Kidney (tissue), 13 donors: ENCODE measurements at regions not wholly inside any gene's neighbourhood (a gene's known extent, or its start where the extent isn't known, plus 50 kb on each side); places are given as distances from the start of the nearest gene placed in this dataset.
"Not testable (repeated sequence)": the region's sequence is repeated elsewhere in the genome, so short reads cannot be mapped to it uniquely, and the experiment has no call there.

ENCODE experiments used
- DNase-seq, 5 donors: peaks; one replicate each; pipeline ENCODE4 v3.0.0-alpha.2; 2013 to 2020
- FAIRE-seq: peaks from 2 replicates; lab custom pipeline; 2012; peaks lifted over from hg19 to GRCh38; lab: Jason Lieb, UNC
- H3K27ac ChIP-seq, 2 donors: one replicate each; pipeline ENCODE4 v1.7.0; 2013; ENCODE audit warnings: low read depth in 2 of 2, low read length in 2 of 2, inconsistent platforms in 1 of 2
- H3K27me3 ChIP-seq: one replicate; pipeline ENCODE4 v1.7.1; 2013; ENCODE audit warnings: low read length, inconsistent platforms; ENCODE audit not compliant: control insufficient read depth, insufficient read depth
- H3K36me3 ChIP-seq, 3 donors: one replicate each; pipeline versions ENCODE4 v1.7.0 to v1.7.1; 2013; ENCODE audit warnings: low read length in 3 of 3, control low read depth in 1 of 3, inconsistent platforms in 1 of 3; ENCODE audit not compliant: insufficient read depth in 3 of 3, control insufficient read depth in 2 of 3
- H3K4me1 ChIP-seq, 3 donors: one replicate each; pipeline versions ENCODE4 v1.7.0 to v1.7.1; 2013; ENCODE audit warnings: low read length in 3 of 3, inconsistent platforms in 1 of 3, low read depth in 1 of 3; ENCODE audit not compliant: control insufficient read depth in 2 of 3, insufficient read depth in 2 of 3
- H3K4me3 ChIP-seq, 3 donors: one replicate each; pipeline versions ENCODE4 v1.7.0 to v1.8.1; 2013; ENCODE audit warnings: low read length in 3 of 3, control low read depth in 1 of 3, inconsistent platforms in 1 of 3
- H3K9ac ChIP-seq, 3 donors: one replicate each; pipeline versions ENCODE4 v1.7.0 to v1.7.1; 2013; ENCODE audit warnings: low read length in 3 of 3, control low read depth in 1 of 3, inconsistent platforms in 1 of 3
- H3K9me3 ChIP-seq, 3 donors: one replicate each; pipeline versions ENCODE4 v1.7.0 to v1.7.1; 2013; ENCODE audit warnings: low read length in 3 of 3, control low read depth in 1 of 3, inconsistent platforms in 1 of 3; ENCODE audit not compliant: control insufficient read depth in 2 of 3, insufficient read depth in 1 of 3
- intact Hi-C: fragments of 100-400 bp; cut with DNase I; formaldehyde crosslinking; loops from one replicate; pipeline ENCODE4 v1.11.1; 2022
- TF ChIP-seq, protein P1 (sequence below): IDR thresholded peaks from 3 replicates; pipeline ENCODE4 v1.5.1; 2012; ENCODE audit warnings: mild to moderate bottlenecking, moderate library complexity, borderline replicate concordance; ENCODE audit not compliant: insufficient read depth; ENCODE audit errors: extremely low read depth
- donor health status: control.
- donor health status: control.
- donor health status: control.
- donor health status: control.
- donor health status: control.
- donor health status: DM: yes; HTN: yes; CAD: no.
- donor health status: Normal renal cell carcinoma (clear cell type).

DNA sequence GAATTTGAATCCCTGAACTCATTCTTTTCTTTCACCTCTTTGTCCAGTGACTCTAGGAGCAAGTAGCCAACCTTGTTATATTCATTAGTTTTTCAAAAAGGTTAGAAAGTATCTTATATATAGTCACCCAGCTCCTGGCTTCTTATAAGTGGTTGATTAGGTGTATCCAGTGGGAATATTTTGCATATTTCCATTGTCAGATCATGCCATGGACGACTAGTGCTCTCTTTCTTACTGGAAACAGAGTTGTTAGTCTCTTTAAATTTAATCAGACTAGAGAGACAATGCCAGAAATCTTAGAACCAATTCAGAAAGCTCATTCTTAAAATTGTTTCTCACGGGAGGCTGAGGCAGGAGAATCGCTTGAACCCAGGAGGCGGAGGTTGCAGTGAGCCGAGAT, 73.4 kb downstream of the CHRD start:
- H3K27me3 ChIP-seq: no peaks in the 10 kb centered on the region
- no peaks in the 10 kb centered on the region for H3K9me3 ChIP-seq
- no peak overlapping the region for H3K9ac ChIP-seq
- FAIRE-seq (no peak), DNase-seq (no peak)
- no peaks in the 10 kb centered on the region for H3K4me1 ChIP-seq
- no peak overlapping the region for H3K27ac ChIP-seq
- TF ChIP-seq, protein P1, sequence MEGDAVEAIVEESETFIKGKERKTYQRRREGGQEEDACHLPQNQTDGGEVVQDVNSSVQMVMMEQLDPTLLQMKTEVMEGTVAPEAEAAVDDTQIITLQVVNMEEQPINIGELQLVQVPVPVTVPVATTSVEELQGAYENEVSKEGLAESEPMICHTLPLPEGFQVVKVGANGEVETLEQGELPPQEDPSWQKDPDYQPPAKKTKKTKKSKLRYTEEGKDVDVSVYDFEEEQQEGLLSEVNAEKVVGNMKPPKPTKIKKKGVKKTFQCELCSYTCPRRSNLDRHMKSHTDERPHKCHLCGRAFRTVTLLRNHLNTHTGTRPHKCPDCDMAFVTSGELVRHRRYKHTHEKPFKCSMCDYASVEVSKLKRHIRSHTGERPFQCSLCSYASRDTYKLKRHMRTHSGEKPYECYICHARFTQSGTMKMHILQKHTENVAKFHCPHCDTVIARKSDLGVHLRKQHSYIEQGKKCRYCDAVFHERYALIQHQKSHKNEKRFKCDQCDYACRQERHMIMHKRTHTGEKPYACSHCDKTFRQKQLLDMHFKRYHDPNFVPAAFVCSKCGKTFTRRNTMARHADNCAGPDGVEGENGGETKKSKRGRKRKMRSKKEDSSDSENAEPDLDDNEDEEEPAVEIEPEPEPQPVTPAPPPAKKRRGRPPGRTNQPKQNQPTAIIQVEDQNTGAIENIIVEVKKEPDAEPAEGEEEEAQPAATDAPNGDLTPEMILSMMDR: no peak
- no peak overlapping the region for H3K4me3 ChIP-seq
- intact Hi-C loops: no loop called here
- H3K36me3 ChIP-seq: no peaks in the 10 kb centered on the region

- H3K4me1 ChIP-seq: no peaks in the 10 kb centered on the region
- DNase-seq: no peak
- H3K9me3 ChIP-seq: no peaks in the 10 kb centered on the region
- intact Hi-C loops: no loop called here
- TF ChIP-seq, protein P1: no peak
- H3K27ac ChIP-seq: no peak overlapping the region
- FAIRE-seq: no peak
- no peaks in the 10 kb centered on the region for H3K27me3 ChIP-seq
- H3K36me3 ChIP-seq: no peaks in the 10 kb centered on the region
- H3K9ac ChIP-seq: no peak overlapping the region
- no peak overlapping the region for H3K4me3 ChIP-seq
Observed at GRCh38 chr3:184455991-184456390, 76.1 kb downstream of the CHRD start.

GRCh38 chr3:184456476-184456875, 76.6 kb downstream of the CHRD start:
- Histone ChIP-seq H3K36me3 (no peaks in the 10 kb centered on the region), H3K4me3 (no peak overlapping the region), H3K9me3 (no peaks in the 10 kb centered on the region), H3K27ac (no peak overlapping the region), H3K27me3 (no peaks in the 10 kb centered on the region), H3K4me1 (no peaks in the 10 kb centered on the region), H3K9ac (no peak overlapping the region)
- intact Hi-C loops: no loop called here
- no peak for DNase-seq
- TF ChIP-seq, protein P1: no peak
- no peak for FAIRE-seq

- intact Hi-C loops: no loop called here
- DNase-seq: no peak
Observed at GRCh38 chr3:184457329-184457728, 77.5 kb downstream of the CHRD start.

DNA sequence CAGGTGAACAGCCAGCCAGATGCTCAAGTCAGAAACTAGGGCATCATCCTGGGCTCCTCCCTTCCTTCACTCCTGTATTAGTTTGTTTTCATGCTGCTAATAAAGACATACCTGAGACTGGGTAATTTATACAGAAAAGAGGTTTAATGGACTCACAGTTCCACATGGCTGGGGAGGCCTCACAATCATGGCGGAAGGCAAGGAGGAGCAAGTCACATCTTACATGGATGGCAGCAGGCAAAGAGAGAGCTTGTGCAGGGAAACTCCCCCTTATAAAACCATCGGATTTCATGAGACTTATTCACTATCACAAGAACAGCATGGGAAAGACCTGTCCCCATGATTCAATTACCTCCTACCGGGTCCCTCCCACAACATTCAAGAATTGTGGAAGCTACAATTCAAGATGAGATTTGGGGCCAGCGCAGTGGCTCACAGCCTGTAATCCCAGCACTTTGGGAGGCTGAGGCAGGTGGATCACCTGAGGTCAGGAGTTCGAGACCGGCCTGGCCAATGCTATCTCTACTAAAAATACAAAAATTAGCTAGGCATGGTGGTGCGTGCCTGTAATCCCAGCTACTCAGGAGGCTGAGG, 78.0 kb downstream of the CHRD start:
- FAIRE-seq, H3K4me1 ChIP-seq, H3K27me3 ChIP-seq, H3K9ac ChIP-seq, intact Hi-C loops, H3K36me3 ChIP-seq, H3K9me3 ChIP-seq, H3K27ac ChIP-seq, H3K4me3 ChIP-seq, DNase-seq: not testable (repeated sequence)

More at GRCh38 chr3:184457329-184457728, 77.5 kb downstream of the CHRD start:
- Histone ChIP-seq H3K9me3 (no peaks in the 10 kb centered on the region), H3K36me3 (no peaks in the 10 kb centered on the region), H3K27ac (no peak overlapping the region), H3K9ac (no peak overlapping the region), H3K4me3 (no peak overlapping the region), H3K4me1 (no peaks in the 10 kb centered on the region), H3K27me3 (no peaks in the 10 kb centered on the region)
- no peak for FAIRE-seq
- TF ChIP-seq, protein P1: no peak
